ENCODE measurements at regions not wholly inside any gene's neighbourhood (a gene's known extent, or its start where the extent isn't known, plus 50 kb on each side); places are given as distances from the start of the nearest gene placed in this dataset.
"Not testable (repeated sequence)": the region's sequence is repeated elsewhere in the genome, so short reads cannot be mapped to it uniquely, and the experiment has no call there.

DNA sequence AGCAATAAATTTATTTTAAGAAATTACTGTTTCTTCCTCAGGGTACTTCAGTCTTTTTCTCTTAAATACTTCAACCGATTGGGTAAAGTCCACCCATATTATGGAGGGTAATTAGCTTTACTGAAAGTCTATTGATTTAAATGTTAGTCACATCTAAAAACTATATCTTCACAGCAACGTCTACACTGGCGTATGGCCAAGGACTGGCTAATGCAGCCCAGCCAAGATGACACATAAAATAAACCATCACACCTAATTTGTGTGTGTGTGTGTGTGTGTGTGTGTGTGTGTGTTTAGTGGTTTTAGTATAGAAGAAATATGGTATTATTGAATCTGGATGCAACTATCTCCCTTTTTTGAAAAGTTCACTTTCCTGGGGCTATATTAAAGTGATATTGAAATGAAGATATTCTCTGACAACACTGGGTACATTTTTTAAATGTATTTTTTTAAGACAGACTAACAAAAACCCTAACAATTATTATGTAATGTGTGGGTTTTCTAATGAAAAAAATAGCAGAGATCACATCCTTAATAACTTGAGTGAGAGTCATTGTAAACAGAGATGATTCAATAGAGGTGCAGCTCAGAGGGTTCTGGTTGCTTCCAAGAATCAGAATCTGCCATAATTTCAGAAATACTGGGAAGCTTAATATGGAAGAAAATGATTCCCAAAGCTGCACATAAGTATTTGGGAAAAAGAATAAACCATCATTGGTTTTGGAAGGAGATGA is 584.2 kb upstream of the MBL2 start:
- intact Hi-C loops (cut with micrococcal nuclease): no loop called here

GRCh38 chr10:53342531-53342930 is 569.9 kb upstream of the MBL2 start:
- intact Hi-C loops (cut with micrococcal nuclease): not testable (repeated sequence)

- intact Hi-C loops (cut with micrococcal nuclease): not testable (repeated sequence)
These were observed 565.6 kb upstream of the MBL2 start for GRCh38 chr10:53338199-53338598.

DNA sequence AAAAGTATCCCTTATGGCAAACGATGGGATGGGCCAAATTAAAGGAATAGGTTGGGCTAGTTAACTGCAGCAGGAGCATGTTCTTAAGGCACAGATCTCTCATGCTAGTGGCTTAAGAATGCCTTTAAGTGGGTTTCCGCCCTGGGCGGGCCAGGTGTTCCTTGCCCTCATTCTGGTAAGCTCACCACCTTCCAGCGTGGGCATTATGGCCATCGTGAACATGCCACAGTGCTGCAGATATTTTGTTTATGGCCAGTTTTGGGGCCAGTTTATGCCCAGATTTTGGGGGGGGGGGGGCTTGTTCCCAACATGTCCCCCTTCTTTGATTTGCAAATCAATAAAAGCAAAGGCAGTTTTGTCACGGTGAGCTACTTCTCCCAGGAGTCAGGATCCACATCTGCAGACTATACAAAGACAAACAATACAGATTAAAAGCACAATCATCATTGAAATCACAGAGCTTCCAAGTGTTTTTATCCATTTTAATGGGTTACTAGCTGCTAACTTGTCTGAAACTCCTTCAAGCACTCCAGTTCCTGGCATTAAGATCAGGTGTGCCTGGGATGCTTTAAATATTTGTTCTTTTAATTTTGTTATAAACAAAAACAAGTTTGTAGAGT is 563.3 kb upstream of the MBL2 start:
- intact Hi-C loops (cut with micrococcal nuclease): not testable (repeated sequence)

DNA sequence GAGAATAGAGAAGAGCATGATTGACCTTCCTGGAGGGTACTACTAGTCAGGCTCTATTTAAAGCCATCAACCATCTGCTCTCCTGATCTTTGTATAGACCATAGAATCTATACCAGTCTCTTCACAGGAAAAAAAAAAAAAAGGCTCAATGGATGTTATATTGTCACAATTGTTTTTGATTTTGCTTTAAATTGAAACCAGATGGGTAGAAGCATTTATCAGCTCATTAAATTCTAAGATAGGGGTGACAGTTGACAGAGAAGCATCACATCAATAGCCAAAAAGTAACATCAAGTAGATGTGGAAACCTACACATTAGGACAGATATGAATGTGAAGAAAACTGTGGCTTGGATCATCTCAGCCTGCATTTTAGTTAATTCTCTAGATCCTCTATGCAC is 558.9 kb upstream of the MBL2 start:
- intact Hi-C loops (cut with micrococcal nuclease): no loop called here

DNA sequence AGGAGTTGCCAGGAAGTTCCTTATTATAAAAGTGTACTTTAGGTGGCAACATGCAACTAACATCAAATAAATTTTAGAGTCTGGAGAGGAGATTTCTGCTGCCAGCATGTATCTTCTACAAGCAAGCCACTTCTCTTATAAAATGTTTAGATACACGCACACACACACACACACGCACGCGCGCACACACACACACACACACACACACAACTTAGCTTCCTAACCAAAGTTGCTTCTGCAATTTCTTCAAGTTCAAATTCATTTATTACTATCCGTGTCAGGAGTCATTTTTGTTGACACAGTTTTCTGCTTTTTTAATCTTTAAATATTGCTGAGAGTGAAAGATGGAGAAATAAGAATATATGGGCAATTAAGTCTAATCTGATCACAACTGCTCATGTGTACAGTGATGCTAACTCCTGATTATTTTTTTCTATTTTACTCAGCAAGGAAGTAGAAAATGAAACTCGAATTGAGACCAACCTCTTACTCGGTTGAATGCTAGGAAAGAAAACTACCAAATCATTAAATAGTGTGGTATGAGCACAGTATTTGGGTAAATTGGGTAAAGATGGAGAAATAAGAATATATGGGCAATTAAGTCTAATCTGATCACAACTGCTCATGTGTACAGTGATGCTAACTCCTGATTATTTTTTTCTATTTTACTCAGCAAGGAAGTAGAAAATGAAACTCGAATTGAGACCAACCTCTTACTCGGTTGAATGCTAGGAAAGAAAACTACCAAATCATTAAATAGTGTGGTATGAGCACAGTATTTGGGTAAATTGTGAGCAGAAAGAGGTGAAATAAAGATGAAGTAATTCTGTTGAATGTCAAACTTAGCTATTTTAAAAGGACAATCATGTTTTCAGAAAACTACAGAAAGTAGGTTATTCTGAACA is 554.1 kb upstream of the MBL2 start:
- intact Hi-C loops (cut with micrococcal nuclease): not testable (repeated sequence)

DNA sequence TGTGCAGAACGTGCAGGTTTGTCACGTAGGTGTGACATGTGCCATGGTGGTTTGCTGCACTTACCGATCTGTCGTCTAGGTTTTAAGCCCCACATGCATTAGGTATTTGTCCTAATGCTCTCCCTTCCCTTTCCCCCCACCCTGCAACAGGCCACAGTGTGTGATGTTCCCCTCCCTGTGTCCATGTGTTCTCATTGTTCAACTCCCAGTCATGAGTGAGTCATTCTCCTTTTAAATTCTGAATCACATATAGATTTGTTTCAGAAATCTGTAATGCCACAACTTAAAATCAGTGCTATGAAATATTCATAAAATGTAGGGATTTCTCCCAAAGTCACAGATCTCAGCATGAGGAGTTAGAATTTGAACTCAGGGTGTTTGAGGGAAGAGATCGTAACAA is 552.5 kb upstream of the MBL2 start:
- intact Hi-C loops (cut with micrococcal nuclease): no loop called here

DNA sequence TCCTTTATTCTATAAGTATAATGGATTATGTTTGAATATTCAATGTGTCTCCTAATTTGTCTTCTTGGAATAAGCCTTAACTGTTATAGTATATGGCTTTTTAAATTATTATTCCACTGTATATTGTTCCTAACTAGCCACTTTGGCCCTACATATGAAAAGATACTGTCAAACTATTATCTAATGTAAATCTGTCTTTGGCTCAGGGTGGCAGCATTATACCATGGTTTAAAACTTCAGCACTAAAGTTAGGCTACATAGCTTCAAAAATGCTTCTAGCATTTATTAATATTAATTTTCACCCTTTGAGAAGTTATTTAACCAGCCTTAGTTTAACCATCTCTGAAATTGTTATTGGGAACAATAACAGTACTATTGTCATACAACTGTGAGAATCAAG is 543.1 kb upstream of the MBL2 start:
- intact Hi-C loops (cut with micrococcal nuclease): no loop called here

DNA sequence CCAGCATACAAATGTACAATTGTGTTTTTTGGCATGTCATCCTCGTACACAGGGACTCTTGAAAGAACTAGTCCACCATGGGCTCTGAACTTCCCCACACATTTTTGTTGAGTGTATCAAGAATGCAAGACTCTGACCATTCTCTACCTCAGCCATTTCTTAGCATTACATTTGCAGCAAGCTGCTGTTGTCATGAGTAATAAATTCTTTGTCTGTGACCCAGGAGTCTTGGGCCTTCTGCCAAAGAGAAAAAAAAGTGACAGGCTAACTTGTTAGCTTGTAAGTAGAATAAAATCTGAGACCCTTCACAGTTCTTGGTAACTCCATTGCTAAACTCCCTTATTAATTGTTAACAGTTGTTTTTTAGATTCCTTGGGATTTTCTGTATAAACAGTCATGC is 542.3 kb upstream of the MBL2 start:
- intact Hi-C loops (cut with micrococcal nuclease): no loop called here

GRCh38 chr10:53298443-53298842 is 525.9 kb upstream of the MBL2 start:
- intact Hi-C loops (cut with micrococcal nuclease): no loop called here

DNA sequence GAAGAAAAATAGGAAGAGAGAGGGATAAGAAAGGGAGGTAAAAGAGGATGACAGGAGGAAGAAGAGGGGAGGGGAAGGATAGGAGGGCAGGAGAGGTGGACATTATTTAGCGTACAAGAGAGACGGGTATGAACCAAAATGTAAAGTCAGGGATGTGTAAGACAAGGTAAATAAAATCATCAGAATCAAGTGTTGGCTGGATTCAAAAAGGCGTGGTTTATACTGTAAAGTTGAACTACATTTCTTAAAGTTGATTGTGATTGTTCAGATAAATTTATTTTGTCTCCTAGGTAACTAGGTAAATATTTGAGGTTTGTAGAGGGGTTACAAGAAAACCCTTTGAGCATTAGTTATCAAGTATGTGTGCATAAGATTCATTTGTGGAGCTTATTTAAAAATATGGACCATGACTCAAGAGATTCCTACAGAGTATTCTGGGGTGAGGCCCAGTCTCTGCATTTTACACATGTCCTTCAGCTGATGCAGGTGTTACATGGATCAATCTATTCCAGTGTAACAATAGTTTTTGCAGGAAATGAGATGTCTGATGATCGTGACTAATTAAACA is 512.1 kb upstream of the MBL2 start:
- intact Hi-C loops (cut with micrococcal nuclease): no loop called here

DNA sequence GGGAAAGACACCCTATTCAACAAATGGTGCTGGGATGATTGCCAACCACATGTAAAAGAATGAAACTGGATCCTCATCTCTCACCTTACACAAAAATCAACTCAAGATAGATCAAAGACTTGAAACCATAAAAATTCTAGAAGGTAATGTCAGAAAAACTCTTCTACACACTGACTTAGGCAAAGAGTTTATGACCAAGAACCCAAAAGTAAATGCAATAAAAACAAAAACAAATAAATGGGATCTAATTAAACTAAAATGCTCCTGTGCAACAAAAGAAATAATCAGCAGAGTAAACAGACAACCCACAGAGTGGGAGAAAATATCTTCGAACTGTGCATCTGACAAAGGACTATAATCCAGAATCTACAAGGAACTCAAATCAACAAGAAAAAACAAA is 504.2 kb upstream of the MBL2 start:
- intact Hi-C loops (cut with micrococcal nuclease): no loop called here

GRCh38 chr10:53269482-53269881 is 496.9 kb upstream of the MBL2 start:
- intact Hi-C loops (cut with micrococcal nuclease): no loop called here

- intact Hi-C loops (cut with micrococcal nuclease): no loop called here
These were observed 487.6 kb upstream of the MBL2 start for GRCh38 chr10:53260213-53260612.

DNA sequence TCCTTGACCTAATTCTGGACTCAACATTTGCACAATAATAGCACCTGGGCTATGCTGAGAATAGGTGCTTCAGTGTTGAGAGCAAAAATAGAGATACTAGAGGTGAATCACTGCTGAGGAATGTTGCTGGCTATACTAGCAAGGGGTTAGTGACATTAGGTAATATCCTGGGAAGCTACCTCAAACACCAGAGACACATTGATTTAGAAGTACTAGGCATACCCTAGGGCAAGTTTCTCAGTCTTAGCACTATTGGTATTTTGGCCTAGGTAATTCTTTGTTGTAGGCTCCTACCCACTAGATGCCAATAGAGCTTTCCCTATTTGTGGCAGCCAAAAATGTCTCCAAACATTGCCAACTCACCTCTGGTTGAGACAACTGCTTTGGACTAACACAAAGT is 484.0 kb upstream of the MBL2 start:
- intact Hi-C loops (cut with micrococcal nuclease): no loop called here

DNA sequence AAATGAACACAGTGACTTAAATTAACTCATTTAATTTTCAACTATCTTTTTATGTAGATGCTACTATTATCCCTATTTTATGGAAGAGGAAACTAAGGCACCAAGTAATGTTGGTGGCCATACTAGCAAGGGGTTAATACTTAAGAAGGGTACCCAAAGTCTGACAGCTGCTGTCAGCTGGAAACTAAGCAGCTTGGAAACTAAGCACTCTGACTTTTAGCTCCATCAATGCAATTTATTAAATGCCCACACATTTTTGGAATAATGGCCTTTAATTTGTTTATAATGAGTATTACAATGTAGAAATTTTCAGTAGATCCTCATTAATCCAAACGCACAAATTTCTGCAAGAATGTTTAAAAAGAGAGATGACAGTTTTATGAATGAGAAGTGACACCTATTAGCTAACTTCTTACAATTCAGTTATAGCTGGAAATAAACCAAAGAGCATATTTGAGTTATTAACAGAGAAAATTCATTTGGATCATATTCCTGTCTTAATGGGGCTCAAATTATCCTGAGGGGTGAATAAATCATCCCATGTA is 483.1 kb upstream of the MBL2 start:
- intact Hi-C loops (cut with micrococcal nuclease): no loop called here

GRCh38 chr10:53253221-53253620 is 480.6 kb upstream of the MBL2 start:
- intact Hi-C loops (cut with micrococcal nuclease): no loop called here

DNA sequence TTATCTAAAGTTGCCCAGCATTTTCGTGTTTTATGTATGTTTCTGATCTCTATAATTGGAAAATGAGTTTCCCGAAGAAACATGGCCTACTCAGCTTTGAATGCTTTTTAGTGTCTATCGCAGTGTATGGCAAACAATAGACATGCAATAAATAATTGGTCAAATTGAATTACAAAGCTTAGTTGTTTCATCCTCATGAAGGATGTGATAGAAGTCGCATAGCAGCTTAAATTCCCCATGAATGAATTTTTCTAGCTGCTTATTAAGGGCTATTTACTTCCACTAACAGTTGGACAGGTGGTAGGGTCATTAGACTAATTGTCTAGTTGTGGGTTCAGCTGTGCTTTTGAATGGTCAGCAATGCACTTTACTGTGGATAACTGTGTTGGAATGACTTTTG is 467.3 kb upstream of the MBL2 start:
- intact Hi-C loops (cut with micrococcal nuclease): no loop called here

DNA sequence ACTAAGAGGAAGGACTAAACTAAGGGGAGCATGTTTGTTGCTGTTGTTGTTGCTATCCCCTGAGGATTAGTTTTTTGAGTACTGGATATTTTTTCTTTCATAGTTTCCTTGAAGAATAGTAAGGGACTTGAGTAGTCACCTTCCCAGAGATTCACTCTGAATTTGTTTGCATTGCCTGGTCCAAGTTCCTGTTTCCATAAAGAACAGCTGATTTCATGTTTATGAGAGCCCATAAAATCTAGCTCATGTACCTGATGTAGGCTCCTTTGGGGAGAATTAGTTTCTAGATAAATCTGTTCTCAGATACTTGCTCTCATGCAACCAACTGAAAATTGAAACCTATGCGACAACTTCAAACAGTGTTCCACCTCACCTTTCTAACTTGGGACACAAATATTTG is 464.4 kb upstream of the MBL2 start:
- intact Hi-C loops (cut with micrococcal nuclease): no loop called here

- intact Hi-C loops (cut with micrococcal nuclease): no loop called here
These were observed 461.2 kb upstream of the MBL2 start for GRCh38 chr10:53233749-53234148.

- intact Hi-C loops (cut with micrococcal nuclease): no loop called here
These were observed 458.1 kb upstream of the MBL2 start for GRCh38 chr10:53230651-53231050.

GRCh38 chr10:53223851-53224250 is 451.3 kb upstream of the MBL2 start:
- intact Hi-C loops (cut with micrococcal nuclease): no loop called here

Data from T-helper 1 cell treated with Interleukin-12 subunit alpha and Interleukin-12 subunit beta and Interleukin-4 antibody, amounts not matched to agents 30 ng/mL and 1 ng/mL, for 36 hours (primary cell).